ENCODE measurements at regions not wholly inside any gene's neighbourhood (a gene's known extent, or its start where the extent isn't known, plus 50 kb on each side); places are given as distances from the start of the nearest gene placed in this dataset.

DNA sequence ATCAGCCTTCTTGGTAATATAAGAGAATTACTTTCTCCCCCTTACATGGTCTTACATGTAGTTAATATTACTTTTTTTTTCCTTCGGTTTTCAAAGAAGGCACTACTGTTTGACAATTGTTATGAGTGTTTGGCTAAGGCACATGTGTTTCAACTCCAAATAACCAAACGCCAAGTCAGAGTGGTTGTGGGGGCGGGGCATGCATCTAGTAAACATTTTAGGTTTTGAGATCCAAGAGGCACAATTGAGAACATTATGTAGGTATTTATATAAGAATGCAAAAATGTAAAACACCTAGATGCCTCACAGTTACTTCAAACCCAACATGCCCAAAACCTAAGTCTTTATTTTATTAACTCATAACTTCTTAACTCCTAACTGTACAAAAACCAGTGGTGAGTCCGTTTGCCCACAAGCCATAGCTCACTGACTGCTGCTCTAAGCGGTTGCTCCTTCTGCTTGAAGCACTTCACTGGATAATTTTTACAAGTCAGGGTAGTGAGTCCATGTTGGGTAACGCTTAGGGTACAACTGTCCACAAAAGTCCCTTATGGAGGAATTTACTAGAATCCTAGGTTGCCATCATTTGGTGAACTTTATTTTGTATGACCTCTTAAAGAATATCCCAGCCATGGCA is 189.9 kb downstream of the HUNK start:
- H4K20me1 ChIP-seq (ENCODE audit: control insufficient read depth, insufficient read depth, insufficient read length): no peaks in the 10 kb centered on the region
- no peak overlapping the region for H3K27ac ChIP-seq (ENCODE audit: insufficient read length, low read depth, low read length)
- Mint-ChIP-seq H3K27me3 (ENCODE audit: low read depth) (0 out of 2 replicates have a peak, but pooled peaks cover 2% of the 10 kb centered on the region), H3K9me3 (no peaks in the 10 kb centered on the region; a peak in 1 of 5 replicates), H3K36me3 (ENCODE audit: insufficient read depth in 1 of 3, low read depth in 3 of 3) (no peaks in the 10 kb centered on the region; a peak in 1 of 7 replicates), H3K4me3 (no peak overlapping the region), H3K4me1 (peaks cover 5 to 6% of the 10 kb centered on the region in 2 experiments; a peak in 2 of 4 replicates), H3K27ac (no peak overlapping the region)
- no peak overlapping the region for H3K4me2 ChIP-seq (ENCODE audit: insufficient read depth, insufficient read length, low read length)
- no peaks in the 10 kb centered on the region for H3K9me3 ChIP-seq (ENCODE audit: control insufficient read depth, low read depth, low read length)
- H2AK5ac ChIP-seq (ENCODE audit: insufficient read length, low read length): no peak overlapping the region
- H3K56ac ChIP-seq (ENCODE audit: insufficient read length, low read depth, low read length): no peak overlapping the region
- H2BK12ac ChIP-seq (ENCODE audit: insufficient read length, low read depth, low read length): no peak overlapping the region
- no peak overlapping the region for H3K18ac ChIP-seq (ENCODE audit: insufficient read length, low read depth, low read length)
- no CpG with 5 or more reads among the region's 6 CpGs for WGBS (ENCODE audit: extremely low coverage, insufficient read length, low lambda C conversion rate)
- H3K4ac ChIP-seq (ENCODE audit: low read depth, low read length): no peak overlapping the region
- no peak overlapping the region for H2BK120ac ChIP-seq (ENCODE audit: low read depth, low read length, poor library complexity, severe bottlenecking)
- H3T11ph ChIP-seq (ENCODE audit: low read length): no peak overlapping the region
- H4K8ac ChIP-seq (replicated peaks; ENCODE audit: insufficient read length, low read depth, low read length): no peak overlapping the region
- H3K4me1 ChIP-seq (ENCODE audit: insufficient read depth, low read length): no peaks in the 10 kb centered on the region
- no peak overlapping the region for H2BK20ac ChIP-seq (ENCODE audit: low read depth, low read length, poor library complexity, severe bottlenecking)
- H3K14ac ChIP-seq (ENCODE audit: insufficient read depth, low read length): no peak overlapping the region
- H4K5ac ChIP-seq (ENCODE audit: insufficient read length, low read depth, low read length): no peak overlapping the region
- H3K23me2 ChIP-seq (ENCODE audit: insufficient read length, low read depth, low read length, poor library complexity, severe bottlenecking): no peaks in the 10 kb centered on the region
- no peak overlapping the region for H3K9ac ChIP-seq (ENCODE audit: extremely low read depth, insufficient read length, low read length)
- TF ChIP-seq CTCF (conservative IDR thresholded peaks at IDR 0.05): no peak
- H3K79me2 ChIP-seq (ENCODE audit: insufficient read depth, low read length): no peaks in the 10 kb centered on the region
- H2BK15ac ChIP-seq (ENCODE audit: low read depth, low read length): no peak overlapping the region
- no peak for DNase-seq
- no peak overlapping the region for H3K23ac ChIP-seq (ENCODE audit: insufficient read length, low read depth, low read length)
- H3K27me3 ChIP-seq (ENCODE audit: insufficient read depth, low read length): no peaks in the 10 kb centered on the region
- no peaks in the 10 kb centered on the region for H3K79me1 ChIP-seq (ENCODE audit: insufficient read depth, low read depth, low read length, poor library complexity, severe bottlenecking)
- H4K91ac ChIP-seq (ENCODE audit: insufficient read length, low read depth, low read length): no peak overlapping the region
- no peak overlapping the region for H2BK5ac ChIP-seq (ENCODE audit: insufficient read length, low read length)
- H2AFZ ChIP-seq (ENCODE audit: low read length): no peak overlapping the region
